Forelimb muscle (tissue), 1 donor: ENCODE measurements at regions not wholly inside any gene's neighbourhood (a gene's known extent, or its start where the extent isn't known, plus 50 kb on each side); places are given as distances from the start of the nearest gene placed in this dataset.

Experiments
- DNase-seq: peaks from one replicate; pipeline ENCODE4 v3.0.0-alpha.2; 2013; ENCODE audit warnings: low read depth

- DNase-seq = no peak
These were observed 446.8 kb upstream of the DCN start for GRCh38 chr12:91629440-91629839.

- no peak for DNase-seq
These were observed 446.0 kb upstream of the DCN start for GRCh38 chr12:91628656-91629055.

GRCh38 chr12:91627225-91627624 lies 444.6 kb upstream of the DCN start:
- DNase-seq = no peak

GRCh38 chr12:91622981-91623380 lies 440.4 kb upstream of the DCN start:
- no peak for DNase-seq

- DNase-seq = no peak
These were observed 439.4 kb upstream of the DCN start for GRCh38 chr12:91622037-91622436.

DNA sequence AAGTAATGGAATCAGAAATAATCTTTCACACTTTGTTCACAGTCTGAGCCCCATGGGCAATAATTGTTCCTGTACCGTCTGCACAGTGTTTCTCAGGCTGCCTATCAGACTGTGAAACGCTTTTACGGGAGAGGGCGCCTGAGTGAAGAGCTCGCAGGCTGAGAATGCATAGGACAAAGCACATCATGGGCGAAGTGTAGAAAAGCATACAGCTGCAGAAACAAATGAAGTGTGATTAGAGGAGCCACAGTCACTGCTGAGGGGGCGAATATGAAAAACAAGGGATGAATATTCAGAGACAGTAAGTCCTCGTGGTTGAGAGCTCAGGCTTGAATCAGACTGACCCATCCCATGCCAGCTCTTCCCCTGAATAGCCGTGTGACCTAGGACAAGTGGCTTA lies 438.4 kb upstream of the DCN start:
- DNase-seq = no peak

DNA sequence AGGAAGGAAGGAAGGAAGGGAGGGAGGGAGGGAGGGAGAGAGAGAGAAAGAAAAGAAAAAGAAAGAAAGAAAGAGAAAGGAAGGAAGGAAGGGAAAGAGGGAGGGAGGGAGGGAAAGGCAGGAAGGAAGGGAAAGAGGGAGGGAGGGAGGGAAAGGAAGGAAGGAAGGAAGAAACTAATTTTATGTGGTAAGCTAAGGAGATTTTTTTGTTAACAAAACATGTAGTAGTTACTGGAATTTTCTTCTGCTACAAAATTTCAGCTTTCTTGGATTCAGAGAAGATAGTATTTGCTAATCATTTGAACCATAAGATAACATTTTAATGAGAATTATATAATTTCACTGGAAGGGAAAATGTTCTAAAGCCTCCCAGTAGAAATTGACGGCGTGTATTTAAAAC lies 437.8 kb upstream of the DCN start:
- no peak for DNase-seq

- no peak for DNase-seq
These were observed 435.7 kb upstream of the DCN start for GRCh38 chr12:91618281-91618680.

DNA sequence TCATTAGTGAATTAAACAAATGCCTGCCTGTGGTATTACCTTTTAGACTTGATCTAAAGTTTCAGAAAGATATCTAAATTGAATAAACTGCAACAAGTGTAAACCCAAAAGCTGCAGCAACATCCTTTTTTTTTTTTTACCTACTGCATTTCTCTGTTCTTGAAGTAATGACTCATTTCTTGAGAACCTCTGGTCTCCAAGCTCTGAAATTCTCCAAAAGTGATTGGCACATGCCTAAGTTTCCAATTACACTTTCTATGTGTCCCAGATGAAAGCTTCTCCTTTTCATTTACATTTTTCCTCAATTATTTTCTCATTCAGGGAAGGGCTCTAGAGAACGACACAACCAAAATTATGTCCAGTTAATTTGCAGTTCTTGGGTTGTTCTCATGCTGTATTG lies 435.2 kb upstream of the DCN start:
- no peak for DNase-seq

DNA sequence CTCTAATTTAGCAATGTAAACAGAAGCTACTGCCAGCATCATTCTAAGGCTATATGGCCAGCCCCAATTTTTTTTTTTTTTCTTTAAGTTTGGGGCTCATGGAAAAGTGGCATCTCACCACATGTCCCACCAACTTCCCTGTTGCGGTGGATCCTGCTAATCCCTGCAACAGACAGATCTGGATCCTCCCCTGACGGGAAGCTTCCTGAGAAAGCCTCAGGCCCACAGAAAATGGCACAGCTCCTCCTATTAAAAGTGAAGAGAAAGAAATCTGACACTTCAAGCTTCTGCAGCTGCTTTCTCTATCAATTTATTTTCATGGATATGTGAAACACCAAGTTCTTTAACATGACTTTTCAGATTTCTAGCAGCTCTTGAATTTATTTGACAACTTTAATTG lies 433.8 kb upstream of the DCN start:
- DNase-seq = no peak

DNA sequence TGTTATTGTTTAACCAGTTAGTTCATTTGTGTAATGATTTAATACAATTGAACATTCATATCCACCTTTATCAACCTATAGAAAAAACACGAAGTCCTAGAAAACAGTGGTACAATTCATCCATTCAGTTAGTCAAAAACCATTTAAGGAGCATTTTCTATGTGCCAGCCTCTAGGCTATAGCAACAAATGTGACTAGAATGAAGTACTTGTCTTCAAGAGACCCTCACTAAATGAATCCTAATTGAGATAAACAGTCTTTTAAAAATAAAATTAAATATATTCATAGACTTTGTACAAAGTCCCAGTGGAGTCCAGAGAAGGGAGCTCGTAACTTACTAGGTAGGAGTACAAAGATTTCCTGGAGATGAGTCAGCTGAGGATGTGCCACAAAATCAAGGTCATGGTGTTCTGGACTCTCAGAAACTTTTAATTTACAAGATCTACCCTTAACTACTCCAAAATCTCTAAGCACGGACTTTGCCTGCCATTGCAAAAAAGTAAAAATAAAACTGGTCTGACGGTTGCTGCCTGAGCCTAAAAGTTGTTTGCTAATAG lies 430.7 kb upstream of the DCN start:
- no peak for DNase-seq

GRCh38 chr12:91610561-91610960 lies 427.9 kb upstream of the DCN start:
- DNase-seq = no peak

DNA sequence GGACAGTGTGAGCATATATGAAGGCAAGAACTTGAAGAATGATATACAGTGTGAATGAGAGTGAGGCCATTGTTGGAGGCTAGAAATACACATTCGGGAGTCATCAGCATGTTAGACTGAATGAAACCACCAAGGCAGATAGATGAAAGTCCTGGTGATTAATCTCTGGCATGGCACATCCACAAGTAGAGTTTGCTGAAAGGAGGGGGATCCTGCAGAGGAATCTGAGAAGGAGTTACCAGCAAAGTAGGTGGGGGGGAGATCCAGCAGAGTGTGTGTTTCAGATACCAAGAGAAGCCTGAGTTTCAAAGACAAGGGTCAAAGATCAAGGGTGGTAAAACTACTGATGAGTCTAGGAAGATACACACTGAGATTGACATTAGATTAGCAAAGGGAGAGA lies 426.7 kb upstream of the DCN start:
- DNase-seq = no peak

- DNase-seq = no peak
These were observed 425.9 kb upstream of the DCN start for GRCh38 chr12:91608542-91608941.

- no peak for DNase-seq
These were observed 424.2 kb upstream of the DCN start for GRCh38 chr12:91606662-91607377.

DNA sequence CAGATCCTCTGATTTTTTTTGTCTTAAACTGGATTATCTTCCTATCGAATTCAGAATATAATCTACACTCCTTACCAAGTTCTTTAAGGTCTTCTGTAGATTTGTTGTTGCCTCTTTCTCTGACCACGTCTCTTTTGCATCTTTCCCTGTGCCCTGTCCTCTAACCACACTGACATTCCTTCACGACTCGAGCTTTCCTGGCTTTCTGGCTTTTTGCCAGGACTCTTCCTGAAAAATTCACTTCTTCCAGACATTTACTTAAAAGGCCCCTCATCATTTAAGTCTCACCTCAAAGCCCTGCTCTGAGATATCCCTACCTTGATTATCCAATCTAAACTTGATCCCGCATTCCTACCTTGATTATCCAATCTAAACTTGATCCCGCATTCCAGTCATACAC lies 422.3 kb upstream of the DCN start:
- DNase-seq = no peak

GRCh38 chr12:91603060-91603459 lies 420.4 kb upstream of the DCN start:
- DNase-seq = no peak

DNA sequence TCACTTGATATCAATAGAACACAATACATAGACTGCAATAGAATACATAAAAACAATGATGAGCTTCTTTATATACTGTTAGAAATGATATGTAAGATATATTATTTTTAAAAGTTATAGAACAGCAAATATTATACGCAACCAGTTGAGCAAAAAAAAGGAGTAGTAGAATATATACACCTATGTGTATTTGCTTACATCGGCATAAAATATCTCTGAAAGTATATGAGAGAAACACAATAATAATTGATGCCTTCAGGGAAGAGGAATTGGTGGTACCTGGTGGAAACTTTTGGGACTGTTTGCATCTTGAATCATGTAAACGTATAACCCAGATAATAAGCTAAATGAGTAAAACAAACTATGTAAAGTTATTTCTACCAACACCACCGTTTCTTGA lies 418.4 kb upstream of the DCN start:
- DNase-seq = no peak

DNA sequence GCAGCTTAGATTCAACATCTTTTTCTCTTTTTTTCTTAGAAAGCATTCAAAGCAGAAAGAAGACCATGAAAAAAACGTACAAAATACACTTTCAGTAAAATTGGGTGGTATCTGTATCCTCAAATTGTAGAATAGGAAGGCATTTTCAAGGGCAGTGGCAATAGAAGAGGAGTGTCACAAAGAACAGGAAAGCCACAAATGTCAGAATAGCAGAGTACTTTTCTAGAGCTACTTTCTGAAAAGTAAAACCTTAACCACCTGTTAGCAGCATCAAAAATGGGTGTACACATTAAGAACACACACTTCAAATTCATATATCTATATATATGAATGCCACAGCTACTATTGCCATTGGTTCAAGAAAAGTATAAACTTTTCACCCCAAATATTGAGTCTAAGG lies 412.1 kb upstream of the DCN start:
- DNase-seq = no peak

GRCh38 chr12:91591639-91591987 lies 409.0 kb upstream of the DCN start:
- DNase-seq = no peak

DNA sequence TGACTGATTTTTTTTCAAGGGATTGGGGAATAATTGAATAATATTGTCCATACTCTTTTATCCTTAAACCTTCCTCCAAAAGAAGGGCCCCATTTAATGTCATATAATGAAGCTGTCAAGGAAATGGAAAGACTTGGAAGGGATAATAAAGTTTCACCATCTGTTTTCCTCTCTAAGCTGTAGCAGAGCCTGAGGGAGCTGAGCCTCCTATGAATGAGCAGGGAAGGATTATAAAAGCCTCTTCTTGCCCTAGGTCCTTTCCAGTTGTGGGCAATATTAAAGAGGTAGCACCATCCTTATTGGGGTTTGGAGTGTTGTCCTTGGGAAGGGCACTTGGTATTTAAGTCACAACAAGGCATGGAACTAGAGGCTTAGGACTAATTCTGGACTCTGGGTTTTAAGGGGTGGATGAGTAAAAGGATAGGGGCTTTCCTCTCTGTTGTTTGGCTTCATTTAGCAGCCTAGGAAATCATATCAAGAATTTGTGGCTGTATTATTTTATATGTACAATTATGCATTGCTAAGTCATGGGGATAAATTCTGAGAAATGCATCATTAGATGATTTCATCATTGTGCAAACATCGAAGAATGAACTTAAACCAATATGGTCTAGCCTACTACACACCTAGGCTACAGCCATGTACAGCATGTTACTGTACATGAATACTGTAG lies 408.5 kb upstream of the DCN start:
- no peak for DNase-seq

DNA sequence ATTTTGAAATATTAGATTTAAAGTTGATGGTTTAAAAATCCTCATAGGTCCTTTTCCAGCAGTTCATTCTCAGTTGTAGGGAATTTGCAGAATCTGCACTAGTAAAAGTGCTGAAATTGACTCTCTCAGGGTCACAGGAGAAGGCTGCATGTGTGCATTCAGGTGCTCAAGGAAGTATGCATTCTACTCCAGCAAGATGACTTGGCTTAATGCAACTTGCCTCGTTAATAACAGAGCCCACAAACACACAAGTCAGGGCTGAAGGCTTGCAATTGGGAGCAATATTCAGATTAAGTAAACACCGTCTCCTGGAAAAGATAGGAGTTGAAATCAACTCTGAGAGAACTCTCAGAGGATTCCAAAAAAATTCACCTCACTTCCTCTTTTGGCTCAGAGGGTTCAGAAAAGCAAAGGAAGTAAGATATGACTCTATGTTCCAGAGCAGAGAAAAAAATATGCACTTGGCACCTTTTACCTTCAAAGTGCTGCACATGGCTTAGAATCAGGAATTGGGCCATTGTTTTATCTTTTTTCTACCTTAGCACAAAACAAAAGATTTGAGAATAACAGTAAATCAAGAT lies 406.3 kb upstream of the DCN start:
- DNase-seq = no peak

GRCh38 chr12:91586015-91586414 lies 403.4 kb upstream of the DCN start:
- DNase-seq = no peak
